ENCODE measurements at regions not wholly inside any gene's neighbourhood (a gene's known extent, or its start where the extent isn't known, plus 50 kb on each side); places are given as distances from the start of the nearest gene placed in this dataset.

DNA sequence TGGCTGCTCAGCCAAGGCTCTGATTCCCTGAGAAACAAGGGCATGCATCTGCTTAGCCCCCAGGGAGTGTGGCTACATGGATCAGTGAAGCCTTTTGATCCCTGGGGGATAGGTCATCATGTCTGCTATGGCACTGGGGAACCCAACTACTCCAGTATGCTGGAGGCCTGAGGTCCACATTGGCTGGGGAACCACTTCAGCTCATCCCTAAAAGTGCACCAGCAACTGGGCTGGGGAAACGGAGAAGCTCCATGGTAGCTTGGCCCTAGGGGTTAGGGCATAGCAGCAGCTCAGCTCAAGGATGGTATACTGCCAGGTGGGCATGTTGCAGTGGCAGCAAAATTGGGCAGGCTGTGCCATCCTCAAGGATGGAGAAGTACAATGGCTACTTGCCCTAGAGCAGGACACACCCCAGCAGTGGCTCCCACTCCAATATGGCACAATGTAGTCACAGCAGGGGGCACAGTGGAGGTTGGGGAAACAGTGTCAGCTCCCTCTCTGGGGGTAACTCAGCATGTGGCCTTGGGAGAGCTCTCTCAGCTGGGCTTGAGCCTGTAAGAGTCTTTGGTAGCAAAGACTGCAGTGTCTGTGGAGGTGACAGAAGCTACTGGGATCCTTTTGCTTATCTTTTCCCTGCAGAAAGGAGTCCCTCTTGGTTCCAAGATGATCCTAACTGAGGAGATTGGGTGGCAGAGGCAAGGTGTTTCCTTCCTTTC lies 111.5 kb upstream of the FSTL4 start:
- Histone ChIP-seq H3K4me2 (ENCODE audit: low read length) (no peak overlapping the region), H3K9ac (ENCODE audit: low read length) (no peak overlapping the region), H3K4me1 (ENCODE audit: low read length) (peaks cover 13% of the 10 kb centered on the region), H3K9me3 (ENCODE audit: insufficient read depth, low read length) (peaks cover 7% of the 10 kb centered on the region; the same call in 1 of the 2 replicates), H3K27me3 (ENCODE audit: low read depth, low read length) (no peaks in the 10 kb centered on the region; the same call in 1 of the 2 replicates), H3K36me3 (replicated peaks; ENCODE audit: low read depth, low read length) (no peaks in the 10 kb centered on the region), H3K79me2 (ENCODE audit: low read length) (no peaks in the 10 kb centered on the region), H2AFZ (ENCODE audit: low read depth, low read length) (no peak overlapping the region), H4K20me1 (ENCODE audit: insufficient read depth, low read length) (no peaks in the 10 kb centered on the region), H3K4me3 (ENCODE audit: low read length) (no peak overlapping the region), H3K27ac (ENCODE audit: low read length) (no peak overlapping the region)
- TF ChIP-seq, protein P1, sequence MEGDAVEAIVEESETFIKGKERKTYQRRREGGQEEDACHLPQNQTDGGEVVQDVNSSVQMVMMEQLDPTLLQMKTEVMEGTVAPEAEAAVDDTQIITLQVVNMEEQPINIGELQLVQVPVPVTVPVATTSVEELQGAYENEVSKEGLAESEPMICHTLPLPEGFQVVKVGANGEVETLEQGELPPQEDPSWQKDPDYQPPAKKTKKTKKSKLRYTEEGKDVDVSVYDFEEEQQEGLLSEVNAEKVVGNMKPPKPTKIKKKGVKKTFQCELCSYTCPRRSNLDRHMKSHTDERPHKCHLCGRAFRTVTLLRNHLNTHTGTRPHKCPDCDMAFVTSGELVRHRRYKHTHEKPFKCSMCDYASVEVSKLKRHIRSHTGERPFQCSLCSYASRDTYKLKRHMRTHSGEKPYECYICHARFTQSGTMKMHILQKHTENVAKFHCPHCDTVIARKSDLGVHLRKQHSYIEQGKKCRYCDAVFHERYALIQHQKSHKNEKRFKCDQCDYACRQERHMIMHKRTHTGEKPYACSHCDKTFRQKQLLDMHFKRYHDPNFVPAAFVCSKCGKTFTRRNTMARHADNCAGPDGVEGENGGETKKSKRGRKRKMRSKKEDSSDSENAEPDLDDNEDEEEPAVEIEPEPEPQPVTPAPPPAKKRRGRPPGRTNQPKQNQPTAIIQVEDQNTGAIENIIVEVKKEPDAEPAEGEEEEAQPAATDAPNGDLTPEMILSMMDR (IDR thresholded peaks at IDR 0.05; ENCODE audit: low read depth, low read length), result no peak
- TF ChIP-seq EZH2phosphoT487 (IDR thresholded peaks at IDR 0.05; ENCODE audit: low read depth), result no peak

DNA sequence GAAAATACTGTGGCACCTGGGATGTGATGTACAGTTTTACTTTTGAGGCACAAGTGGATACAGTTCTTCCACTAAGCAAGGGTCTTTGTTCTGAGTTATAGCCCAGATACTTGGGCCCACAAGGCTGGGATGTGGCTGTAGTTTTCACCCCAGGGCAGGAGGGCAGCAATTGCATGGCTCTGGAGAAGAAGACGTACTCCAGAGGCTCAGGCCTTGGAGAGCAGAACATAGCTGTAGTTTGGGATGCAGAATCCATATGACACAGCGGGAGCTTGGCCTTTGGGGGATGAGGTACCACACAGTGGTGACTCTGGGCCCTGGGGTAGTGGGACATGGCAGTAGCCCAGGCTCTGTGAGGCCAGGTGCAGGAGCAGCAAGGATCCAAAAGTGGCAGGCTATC lies 110.8 kb upstream of the FSTL4 start:
- H3K27me3 ChIP-seq (ENCODE audit: low read depth, low read length), result no peaks in the 10 kb centered on the region; the same call in 1 of the 2 replicates
- H3K9ac ChIP-seq (ENCODE audit: low read length), result no peak overlapping the region
- H3K36me3 ChIP-seq (replicated peaks; ENCODE audit: low read depth, low read length), result no peaks in the 10 kb centered on the region
- no peak for TF ChIP-seq EZH2phosphoT487 (IDR thresholded peaks at IDR 0.05; ENCODE audit: low read depth)
- TF ChIP-seq, protein P1 (IDR thresholded peaks at IDR 0.05; ENCODE audit: low read depth, low read length), result no peak
- H3K4me2 ChIP-seq (ENCODE audit: low read length), result no peak overlapping the region
- no peaks in the 10 kb centered on the region for H3K79me2 ChIP-seq (ENCODE audit: low read length)
- H3K27ac ChIP-seq (ENCODE audit: low read length), result no peak overlapping the region
- H3K9me3 ChIP-seq (ENCODE audit: insufficient read depth, low read length), result peaks cover 7% of the 10 kb centered on the region; the same call in 1 of the 2 replicates
- peaks cover 13% of the 10 kb centered on the region for H3K4me1 ChIP-seq (ENCODE audit: low read length)
- H2AFZ ChIP-seq (ENCODE audit: low read depth, low read length), result no peak overlapping the region
- H4K20me1 ChIP-seq (ENCODE audit: insufficient read depth, low read length), result no peaks in the 10 kb centered on the region
- H3K4me3 ChIP-seq (ENCODE audit: low read length), result no peak overlapping the region

DNA sequence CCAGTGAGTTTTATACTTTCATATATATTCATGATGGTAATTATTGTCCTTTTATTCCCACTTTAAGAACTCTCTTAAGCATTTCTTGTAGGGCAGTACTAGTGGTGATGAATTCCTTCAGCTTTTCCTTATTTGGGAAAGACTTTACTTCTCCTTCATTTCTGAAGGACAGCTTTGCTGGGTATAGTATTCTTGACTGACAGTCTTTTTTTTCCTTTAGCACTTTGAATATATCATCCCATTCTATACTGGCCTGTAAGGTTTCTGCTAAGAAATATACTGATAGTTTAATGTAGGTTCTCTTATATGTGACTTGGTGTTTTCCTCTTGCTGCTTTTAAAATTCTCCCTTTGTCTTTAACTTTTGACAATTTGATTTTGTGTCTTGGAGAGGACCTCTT lies 109.0 kb upstream of the FSTL4 start:
- no peak overlapping the region for H3K27ac ChIP-seq (ENCODE audit: low read length)
- H3K79me2 ChIP-seq (ENCODE audit: low read length), result no peaks in the 10 kb centered on the region
- H3K4me2 ChIP-seq (ENCODE audit: low read length), result no peak overlapping the region
- no peak overlapping the region for H2AFZ ChIP-seq (ENCODE audit: low read depth, low read length)
- TF ChIP-seq, protein P1 (IDR thresholded peaks at IDR 0.05; ENCODE audit: low read depth, low read length), result no peak
- TF ChIP-seq EZH2phosphoT487 (IDR thresholded peaks at IDR 0.05; ENCODE audit: low read depth), result no peak
- peaks cover 9% of the 10 kb centered on the region for H3K4me1 ChIP-seq (ENCODE audit: low read length)
- H3K4me3 ChIP-seq (ENCODE audit: low read length), result no peak overlapping the region
- no peak overlapping the region for H3K9ac ChIP-seq (ENCODE audit: low read length)
- H3K27me3 ChIP-seq (ENCODE audit: low read depth, low read length), result peaks cover 3% of the 10 kb centered on the region; the same call in 1 of the 2 replicates
- H3K9me3 ChIP-seq (ENCODE audit: insufficient read depth, low read length), result peaks cover 7% of the 10 kb centered on the region; the same call in 1 of the 2 replicates
- no peaks in the 10 kb centered on the region for H4K20me1 ChIP-seq (ENCODE audit: insufficient read depth, low read length)
- no peaks in the 10 kb centered on the region for H3K36me3 ChIP-seq (replicated peaks; ENCODE audit: low read depth, low read length)

DNA sequence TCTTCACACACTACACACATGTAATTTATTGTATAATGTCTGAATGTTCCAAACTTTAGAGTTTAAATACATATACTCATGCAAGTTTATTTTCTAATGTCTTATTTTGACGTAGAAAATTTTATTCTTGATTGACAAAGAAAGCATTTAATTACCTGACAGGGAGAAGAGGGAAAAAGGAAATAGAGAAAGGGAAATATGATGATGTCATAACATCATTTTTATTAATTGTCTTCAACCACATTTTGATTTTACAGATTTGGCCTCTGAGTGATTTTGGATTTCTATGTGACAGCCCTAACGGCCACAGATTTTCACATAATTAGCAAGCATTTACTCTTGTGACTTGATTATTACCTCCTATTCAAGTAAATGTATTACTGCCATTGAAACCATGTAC lies 106.1 kb upstream of the FSTL4 start:
- TF ChIP-seq, protein P1 (IDR thresholded peaks at IDR 0.05; ENCODE audit: low read depth, low read length), result no peak
- TF ChIP-seq EZH2phosphoT487 (IDR thresholded peaks at IDR 0.05; ENCODE audit: low read depth), result no peak
- no peaks in the 10 kb centered on the region for H4K20me1 ChIP-seq (ENCODE audit: insufficient read depth, low read length)
- H3K4me1 ChIP-seq (ENCODE audit: low read length), result peaks cover 9% of the 10 kb centered on the region
- peaks cover 7% of the 10 kb centered on the region; the same call in 1 of the 2 replicates for H3K9me3 ChIP-seq (ENCODE audit: insufficient read depth, low read length)
- H3K27ac ChIP-seq (ENCODE audit: low read length), result no peak overlapping the region
- 0 out of 2 replicates have a peak, but pooled peaks cover 3% of the 10 kb centered on the region for H3K27me3 ChIP-seq (ENCODE audit: low read depth, low read length)
- H3K9ac ChIP-seq (ENCODE audit: low read length), result no peak overlapping the region
- H3K79me2 ChIP-seq (ENCODE audit: low read length), result no peaks in the 10 kb centered on the region
- H3K4me2 ChIP-seq (ENCODE audit: low read length), result no peak overlapping the region
- H3K36me3 ChIP-seq (replicated peaks; ENCODE audit: low read depth, low read length), result no peaks in the 10 kb centered on the region
- no peak overlapping the region for H2AFZ ChIP-seq (ENCODE audit: low read depth, low read length)
- no peak overlapping the region for H3K4me3 ChIP-seq (ENCODE audit: low read length)

All from OCI-LY3 (cell line).